Tibial nerve (tissue), 4 donors: ENCODE measurements at regions not wholly inside any gene's neighbourhood (a gene's known extent, or its start where the extent isn't known, plus 50 kb on each side); places are given as distances from the start of the nearest gene placed in this dataset.

Experiments used
- CTCF ChIP-seq, 5 experiments: fragments of 200-600 bp in 3 of 5; fragments of 450-650 bp in 2 of 5; sonication (generic) in 3 of 5; IDR thresholded peaks; one replicate each; pipeline ENCODE4 v1.5.1; 2016 to 2019; ENCODE audit warnings: antibody characterized with exemption in 5 of 5, mild to moderate bottlenecking in 3 of 5, moderate library complexity in 2 of 5
- EP300 ChIP-seq, 2 donors: sonication (generic); formaldehyde crosslinking; IDR thresholded peaks; one replicate each; pipeline ENCODE4 v1.6.1; 2017; ENCODE audit warnings: antibody characterized with exemption in 2 of 2, mild to moderate bottlenecking in 1 of 2

DNA sequence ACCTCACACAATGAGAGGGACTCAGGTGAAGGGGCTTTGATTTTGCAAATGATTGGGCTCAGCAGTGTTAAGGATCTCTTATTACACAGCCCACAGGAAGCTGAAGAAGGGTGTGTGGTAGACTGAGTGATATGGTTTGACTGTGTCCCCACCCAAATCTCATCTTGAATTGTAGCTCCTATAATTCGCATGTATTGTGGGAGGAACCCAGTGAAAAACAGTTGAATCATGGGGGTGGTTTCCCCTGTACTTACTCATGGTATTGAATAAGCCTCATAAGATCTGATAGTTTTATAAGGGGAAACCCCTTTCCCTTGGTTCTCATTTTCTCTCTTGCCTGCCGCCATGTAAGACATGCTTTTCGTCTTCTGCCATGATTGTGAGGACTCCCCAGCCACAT is 132.5 kb upstream of the FBXL7 start:
- TF ChIP-seq EP300 (IDR thresholded peaks at IDR 0.05): no peak
- no peak for TF ChIP-seq CTCF (IDR thresholded peaks at IDR 0.05)
